H9 (cell line): ENCODE measurements at regions not wholly inside any gene's neighbourhood (a gene's known extent, or its start where the extent isn't known, plus 50 kb on each side); places are given as distances from the start of the nearest gene placed in this dataset.

ENCODE experiments used
- DNase-seq: peaks from one replicate; pipeline ENCODE4 v3.0.0-alpha.2; 2017
- H2AFZ ChIP-seq: one replicate; pipeline ENCODE4 v1.6.1; 2013; ENCODE audit warnings: mild to moderate bottlenecking, low read length, control low read depth, moderate library complexity
- H2AK5ac ChIP-seq: 2 replicates; pipeline ENCODE4 v1.6.1; 2013; ENCODE audit warnings: low read length, control low read depth, mixed read lengths; ENCODE audit not compliant: insufficient read length
- H2BK120ac ChIP-seq: one replicate; pipeline ENCODE4 v1.6.1; 2013; ENCODE audit warnings: low read depth, mild to moderate bottlenecking, low read length, control low read depth, inconsistent platforms; ENCODE audit not compliant: poor library complexity, severe bottlenecking
- H2BK12ac ChIP-seq: 2 replicates; pipeline ENCODE4 v1.6.1; 2013; ENCODE audit warnings: low read length, control low read depth, mixed read lengths, low read depth; ENCODE audit not compliant: insufficient read length
- H2BK15ac ChIP-seq: 2 replicates; pipeline ENCODE4 v1.6.1; 2013; ENCODE audit warnings: low read depth, low read length, control low read depth
- H2BK20ac ChIP-seq: one replicate; pipeline ENCODE4 v1.6.1; 2013; ENCODE audit warnings: low read depth, mild to moderate bottlenecking, low read length, control low read depth, inconsistent platforms; ENCODE audit not compliant: poor library complexity, severe bottlenecking
- H2BK5ac ChIP-seq: 2 replicates; pipeline ENCODE4 v1.6.1; 2013; ENCODE audit warnings: low read length, control low read depth, mixed read lengths; ENCODE audit not compliant: insufficient read length
- H3K14ac ChIP-seq: 2 replicates; pipeline ENCODE4 v1.6.1; 2013; ENCODE audit warnings: low read length, control low read depth; ENCODE audit not compliant: insufficient read depth
- H3K18ac ChIP-seq: 2 replicates; pipeline ENCODE4 v1.6.1; 2013; ENCODE audit warnings: low read depth, mild to moderate bottlenecking, mixed read lengths, low read length, control low read depth; ENCODE audit not compliant: insufficient read length
- H3K23ac ChIP-seq: 2 replicates; pipeline ENCODE4 v1.6.1; 2013; ENCODE audit warnings: low read length, control low read depth, mixed read lengths, low read depth; ENCODE audit not compliant: insufficient read length
- H3K23me2 ChIP-seq: 2 replicates; pipeline ENCODE4 v1.6.1; 2013; ENCODE audit warnings: low read depth, mild to moderate bottlenecking, mixed read lengths, low read length, control low read depth; ENCODE audit not compliant: insufficient read length, poor library complexity, severe bottlenecking
- H3K27ac ChIP-seq: 2 replicates; pipeline ENCODE4 v1.5.1; 2013; ENCODE audit warnings: low read length, control low read depth, mixed read lengths, low read depth; ENCODE audit not compliant: insufficient read length
- H3K27me3 ChIP-seq: 2 replicates; pipeline ENCODE4 v1.6.1; 2013; ENCODE audit warnings: low read length, control low read depth, inconsistent platforms; ENCODE audit not compliant: insufficient read depth
- H3K4ac ChIP-seq: 2 replicates; pipeline ENCODE4 v1.6.1; 2013; ENCODE audit warnings: low read depth, mild to moderate bottlenecking, control low read depth, inconsistent platforms, low read length, moderate library complexity
- H3K4me1 ChIP-seq: 2 replicates; pipeline ENCODE4 v1.6.1; 2013; ENCODE audit warnings: low read length, control low read depth, inconsistent platforms; ENCODE audit not compliant: insufficient read depth
- H3K4me2 ChIP-seq: 2 replicates; pipeline ENCODE4 v1.6.1; 2013; ENCODE audit warnings: low read length, control low read depth, mixed read lengths; ENCODE audit not compliant: insufficient read length, insufficient read depth
- H3K56ac ChIP-seq: 2 replicates; pipeline ENCODE4 v1.6.1; 2013; ENCODE audit warnings: low read depth, mild to moderate bottlenecking, mixed read lengths, low read length, control low read depth; ENCODE audit not compliant: insufficient read length
- H3K79me1 ChIP-seq: 2 replicates; pipeline ENCODE4 v1.6.1; 2013; ENCODE audit warnings: low read depth, mild to moderate bottlenecking, moderate library complexity, low read length, control low read depth, inconsistent platforms; ENCODE audit not compliant: insufficient read depth, poor library complexity, severe bottlenecking
- H3K79me2 ChIP-seq: 2 replicates; pipeline ENCODE4 v1.6.1; 2013; ENCODE audit warnings: low read length, control low read depth, inconsistent platforms; ENCODE audit not compliant: insufficient read depth
- H3K9ac ChIP-seq: 2 replicates; pipeline ENCODE4 v1.6.1; 2013; ENCODE audit warnings: low read length, control low read depth, mixed read lengths; ENCODE audit not compliant: insufficient read length; ENCODE audit errors: extremely low read depth
- H3K9me3 ChIP-seq: one replicate; pipeline ENCODE4 v1.6.1; 2013; ENCODE audit warnings: low read depth, low read length, inconsistent platforms; ENCODE audit not compliant: control insufficient read depth
- H3T11ph ChIP-seq: one replicate; pipeline ENCODE4 v1.6.1; 2013; ENCODE audit warnings: mild to moderate bottlenecking, low read length, control low read depth, inconsistent platforms
- H4K20me1 ChIP-seq: one replicate; pipeline ENCODE4 v1.6.1; 2013; ENCODE audit not compliant: control insufficient read depth, insufficient read length, insufficient read depth
- H4K5ac ChIP-seq: 2 replicates; pipeline ENCODE4 v1.6.1; 2013; ENCODE audit warnings: low read depth, mild to moderate bottlenecking, mixed read lengths, low read length, control low read depth; ENCODE audit not compliant: insufficient read length
- H4K8ac ChIP-seq: replicated peaks from 2 replicates; pipeline ENCODE4 v1.6.1; 2013; ENCODE audit warnings: low read length, control low read depth, mixed read lengths, low read depth; ENCODE audit not compliant: insufficient read length
- H4K91ac ChIP-seq: 2 replicates; pipeline ENCODE4 v1.6.1; 2013; ENCODE audit warnings: low read depth, mild to moderate bottlenecking, moderate library complexity, mixed read lengths, low read length, control low read depth; ENCODE audit not compliant: insufficient read length
- H3K27ac Mint-ChIP-seq, 3 experiments: 2 replicates in 2 of 3; 3 replicates in 1 of 3; pipeline ENCODE4 v1.8.0; 2020 to 2021; ENCODE audit warnings: mixed read lengths in 3 of 3, mild to moderate bottlenecking in 1 of 3, moderate library complexity in 1 of 3
- H3K27me3 Mint-ChIP-seq: 2 replicates; pipeline ENCODE4 v1.8.0; 2021; ENCODE audit warnings: low read depth, mild to moderate bottlenecking, moderate library complexity, mixed read lengths
- H3K36me3 Mint-ChIP-seq, 3 experiments: 2 replicates in 2 of 3; 3 replicates in 1 of 3; pipeline ENCODE4 v1.8.0; 2020 to 2021; ENCODE audit warnings: low read depth in 3 of 3, mixed read lengths in 3 of 3; ENCODE audit not compliant: insufficient read depth in 1 of 3
- H3K4me1 Mint-ChIP-seq, 2 experiments: 2 replicates each; pipeline ENCODE4 v1.8.0; 2020; ENCODE audit warnings: mixed read lengths in 2 of 2
- H3K4me3 Mint-ChIP-seq, 2 experiments: 2 replicates in 1 of 2; 3 replicates in 1 of 2; pipeline ENCODE4 v1.8.0; 2020 to 2021; ENCODE audit warnings: mild to moderate bottlenecking in 2 of 2, mixed read lengths in 2 of 2, moderate library complexity in 1 of 2
- H3K9me3 Mint-ChIP-seq, 2 experiments: 2 replicates in 1 of 2; 3 replicates in 1 of 2; pipeline ENCODE4 v1.8.0; 2020; ENCODE audit warnings: mild to moderate bottlenecking in 2 of 2, mixed read lengths in 2 of 2, moderate library complexity in 1 of 2
- WGBS: extraction: QIAGEN DNeasy Blood & Tissue Kit; methylation state at CpG from one replicate; pipeline ENCODE4 v1.1.7; 2013; ENCODE audit warnings: missing lambda C conversion rate, low lambda C conversion rate, mixed read lengths; ENCODE audit not compliant: insufficient read length; ENCODE audit errors: extremely low coverage; 5-methylcytosine and 5-hydroxymethylcytosine counted together
- TF ChIP-seq, protein P1 (sequence below): fragments of 200-600 bp; sonication (generic); conservative IDR thresholded peaks from 3 replicates; pipeline ENCODE4 v1.8.0; 2021; ENCODE audit warnings: antibody characterized with exemption, mild to moderate bottlenecking

DNA sequence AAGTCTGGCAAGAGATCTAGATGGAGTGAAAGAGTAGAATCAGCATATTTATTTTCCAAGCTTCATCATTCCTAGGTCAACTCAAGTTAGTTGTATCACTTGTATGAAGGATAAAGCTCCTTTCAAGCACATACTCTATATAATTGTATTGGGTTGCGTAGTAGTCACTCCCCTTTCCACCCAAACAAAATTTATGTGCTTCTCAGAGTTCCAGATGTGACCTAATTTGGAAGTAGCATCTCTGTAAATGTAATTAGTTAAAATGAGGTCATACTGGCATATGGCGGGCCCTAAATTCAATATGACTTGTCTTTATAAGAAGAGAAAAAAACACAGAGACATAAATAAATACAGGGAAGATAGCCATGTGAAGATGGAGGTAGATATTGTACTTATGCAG, 226.8 kb upstream of the CHORDC1 start:
- Histone ChIP-seq H2BK20ac (no peak overlapping the region), H3K4me1 (0 out of 2 replicates have a peak, but pooled peaks cover 2% of the 10 kb centered on the region)

More for the DNA sequence above, 226.8 kb upstream of the CHORDC1 start:
- no peak overlapping the region for H2BK15ac ChIP-seq
- peaks cover 9 to 15% of the 10 kb centered on the region in 2 experiments for H3K4me1 Mint-ChIP-seq
- H2BK120ac ChIP-seq, result no peak overlapping the region
- no peak overlapping the region for H3K23ac ChIP-seq
- DNase-seq, result no peak
- TF ChIP-seq, protein P1, sequence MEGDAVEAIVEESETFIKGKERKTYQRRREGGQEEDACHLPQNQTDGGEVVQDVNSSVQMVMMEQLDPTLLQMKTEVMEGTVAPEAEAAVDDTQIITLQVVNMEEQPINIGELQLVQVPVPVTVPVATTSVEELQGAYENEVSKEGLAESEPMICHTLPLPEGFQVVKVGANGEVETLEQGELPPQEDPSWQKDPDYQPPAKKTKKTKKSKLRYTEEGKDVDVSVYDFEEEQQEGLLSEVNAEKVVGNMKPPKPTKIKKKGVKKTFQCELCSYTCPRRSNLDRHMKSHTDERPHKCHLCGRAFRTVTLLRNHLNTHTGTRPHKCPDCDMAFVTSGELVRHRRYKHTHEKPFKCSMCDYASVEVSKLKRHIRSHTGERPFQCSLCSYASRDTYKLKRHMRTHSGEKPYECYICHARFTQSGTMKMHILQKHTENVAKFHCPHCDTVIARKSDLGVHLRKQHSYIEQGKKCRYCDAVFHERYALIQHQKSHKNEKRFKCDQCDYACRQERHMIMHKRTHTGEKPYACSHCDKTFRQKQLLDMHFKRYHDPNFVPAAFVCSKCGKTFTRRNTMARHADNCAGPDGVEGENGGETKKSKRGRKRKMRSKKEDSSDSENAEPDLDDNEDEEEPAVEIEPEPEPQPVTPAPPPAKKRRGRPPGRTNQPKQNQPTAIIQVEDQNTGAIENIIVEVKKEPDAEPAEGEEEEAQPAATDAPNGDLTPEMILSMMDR, result no peak
- H3K4me2 ChIP-seq, result no peak overlapping the region
- no CpG with 5 or more reads among the region's 2 CpGs for WGBS
- H3K18ac ChIP-seq, result no peak overlapping the region
- H3K23me2 ChIP-seq, result no peaks in the 10 kb centered on the region
- H4K8ac ChIP-seq, result no peak overlapping the region
- no peak overlapping the region for H2AFZ ChIP-seq
- no peak overlapping the region for H4K5ac ChIP-seq
- H3K27me3 Mint-ChIP-seq, result no peaks in the 10 kb centered on the region
- H3T11ph ChIP-seq, result no peak overlapping the region
- no peak overlapping the region for H3K14ac ChIP-seq
- no peak overlapping the region for H4K91ac ChIP-seq
- H3K9me3 Mint-ChIP-seq, result no peaks in the 10 kb centered on the region
- no peak overlapping the region for H2BK5ac ChIP-seq
- no peak overlapping the region for H2BK12ac ChIP-seq
- no peak overlapping the region for H3K4me3 Mint-ChIP-seq
- H3K79me2 ChIP-seq, result no peaks in the 10 kb centered on the region
- no peak overlapping the region for H3K9ac ChIP-seq
- H3K36me3 Mint-ChIP-seq, result no peaks in the 10 kb centered on the region
- H3K56ac ChIP-seq, result no peak overlapping the region
- no peak overlapping the region for H2AK5ac ChIP-seq
- H3K9me3 ChIP-seq, result no peaks in the 10 kb centered on the region
- H3K27ac Mint-ChIP-seq, result no peak overlapping the region
- H4K20me1 ChIP-seq, result no peaks in the 10 kb centered on the region
- H3K79me1 ChIP-seq, result no peaks in the 10 kb centered on the region
- no peaks in the 10 kb centered on the region for H3K27me3 ChIP-seq
- no peak overlapping the region for H3K4ac ChIP-seq
- no peak overlapping the region for H3K27ac ChIP-seq
